Upper lobe of right lung (tissue), 1 donor: ENCODE measurements at regions not wholly inside any gene's neighbourhood (a gene's known extent, or its start where the extent isn't known, plus 50 kb on each side); places are given as distances from the start of the nearest gene placed in this dataset.
A peak's percentile ranks its signal among the peaks of the same experiment; 100 is the strongest.
"Not testable (repeated sequence)": the region's sequence is repeated elsewhere in the genome, so short reads cannot be mapped to it uniquely, and the experiment has no call there.

ENCODE experiments used
- ATAC-seq: fragments of 200-7000 bp; cut with Tn5 transposase; one replicate; pipeline ENCODE4 v1.9.1; 2020; ENCODE audit warnings: mild to moderate bottlenecking, moderate library complexity
- DNase-seq: peaks from one replicate; pipeline ENCODE4 v3.0.0-alpha.2; 2020
- H3K27ac ChIP-seq: fragments of 200-600 bp; one replicate; pipeline ENCODE4 v1.8.0; 2022
- H3K27me3 ChIP-seq: fragments of 200-600 bp; one replicate; pipeline ENCODE4 v1.8.0; 2022; ENCODE audit warnings: mild to moderate bottlenecking
- H3K36me3 ChIP-seq: fragments of 200-600 bp; one replicate; pipeline ENCODE4 v1.8.0; 2022
- H3K4me1 ChIP-seq: fragments of 200-600 bp; one replicate; pipeline ENCODE4 v1.8.0; 2022
- H3K4me3 ChIP-seq: fragments of 200-600 bp; one replicate; pipeline ENCODE4 v1.8.0; 2022; ENCODE audit warnings: mild to moderate bottlenecking
- H3K9me3 ChIP-seq: fragments of 200-600 bp; one replicate; pipeline ENCODE4 v1.8.0; 2022
- intact Hi-C: fragments of 100-400 bp; cut with DNase I; formaldehyde crosslinking; loops from one replicate; pipeline ENCODE4 v1.11.0; 2022
- TF ChIP-seq, protein P1 (sequence below): fragments of 200-600 bp; IDR thresholded peaks from one replicate; pipeline ENCODE4 v1.8.0; 2022; ENCODE audit warnings: antibody characterized with exemption
- donor health status: DM: no; HTN: yes; CAD: no; lungs with severe emphysema.

DNA sequence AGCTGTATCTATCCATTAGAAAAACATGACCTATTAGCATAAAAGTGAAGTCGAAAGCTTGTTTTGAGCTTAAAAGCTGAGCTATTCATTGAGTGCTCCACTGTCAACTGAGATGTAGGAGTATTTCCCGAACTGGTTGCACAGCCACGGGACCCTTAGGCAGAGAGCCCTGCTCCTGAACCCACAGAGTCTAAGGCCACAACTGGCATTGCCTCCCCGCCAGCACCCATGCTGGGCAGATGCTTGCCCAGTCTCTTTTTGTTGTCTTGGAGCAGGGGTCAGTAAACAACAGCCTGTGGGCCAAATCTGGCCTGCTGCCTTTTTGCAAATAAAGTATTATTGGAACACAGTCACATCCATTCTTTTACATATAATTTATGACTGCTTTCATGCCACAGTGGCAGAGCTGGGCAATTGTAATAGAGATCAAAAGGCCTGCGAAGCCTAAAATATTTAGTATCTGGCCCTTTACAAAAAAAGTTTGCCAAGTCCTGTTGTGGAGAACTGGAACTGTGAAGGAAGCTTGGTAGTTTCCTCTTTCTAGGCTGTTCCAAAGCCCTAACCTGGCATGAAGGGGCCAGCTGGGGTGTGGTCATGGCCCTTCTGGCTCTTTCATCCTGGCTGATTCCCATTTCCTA, 58.4 kb upstream of the WAPL start:
- Histone ChIP-seq H3K4me3 (no peak overlapping the region), H3K36me3 (no peaks in the 10 kb centered on the region), H3K27ac (no peak overlapping the region), H3K27me3 (no peaks in the 10 kb centered on the region), H3K9me3 (no peaks in the 10 kb centered on the region), H3K4me1 (peaks cover 2% of the 10 kb centered on the region)
- TF ChIP-seq, protein P1, sequence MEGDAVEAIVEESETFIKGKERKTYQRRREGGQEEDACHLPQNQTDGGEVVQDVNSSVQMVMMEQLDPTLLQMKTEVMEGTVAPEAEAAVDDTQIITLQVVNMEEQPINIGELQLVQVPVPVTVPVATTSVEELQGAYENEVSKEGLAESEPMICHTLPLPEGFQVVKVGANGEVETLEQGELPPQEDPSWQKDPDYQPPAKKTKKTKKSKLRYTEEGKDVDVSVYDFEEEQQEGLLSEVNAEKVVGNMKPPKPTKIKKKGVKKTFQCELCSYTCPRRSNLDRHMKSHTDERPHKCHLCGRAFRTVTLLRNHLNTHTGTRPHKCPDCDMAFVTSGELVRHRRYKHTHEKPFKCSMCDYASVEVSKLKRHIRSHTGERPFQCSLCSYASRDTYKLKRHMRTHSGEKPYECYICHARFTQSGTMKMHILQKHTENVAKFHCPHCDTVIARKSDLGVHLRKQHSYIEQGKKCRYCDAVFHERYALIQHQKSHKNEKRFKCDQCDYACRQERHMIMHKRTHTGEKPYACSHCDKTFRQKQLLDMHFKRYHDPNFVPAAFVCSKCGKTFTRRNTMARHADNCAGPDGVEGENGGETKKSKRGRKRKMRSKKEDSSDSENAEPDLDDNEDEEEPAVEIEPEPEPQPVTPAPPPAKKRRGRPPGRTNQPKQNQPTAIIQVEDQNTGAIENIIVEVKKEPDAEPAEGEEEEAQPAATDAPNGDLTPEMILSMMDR: no peak
- no peak for DNase-seq
- intact Hi-C loops: no loop called here
- ATAC-seq: peak; percentile 62

DNA sequence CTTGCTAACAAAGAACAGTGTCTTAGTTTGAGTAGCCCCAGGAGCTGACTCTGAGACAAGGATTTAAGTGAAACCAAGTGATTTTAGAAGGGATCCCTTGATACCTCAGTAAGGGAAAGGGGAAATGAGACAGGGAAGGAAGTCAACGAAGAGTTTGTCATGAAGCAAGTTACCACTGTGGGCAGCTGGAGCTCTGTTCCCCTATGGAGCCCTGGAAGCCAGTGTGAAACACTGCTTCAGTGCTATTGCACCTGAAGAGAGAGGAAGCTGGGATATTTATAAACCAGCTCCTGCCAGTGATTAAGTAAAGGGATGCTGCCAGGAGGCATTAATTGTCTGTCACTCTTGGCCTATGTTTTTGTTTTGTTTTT, 58.9 kb upstream of the WAPL start:
- Histone ChIP-seq H3K27me3 (no peaks in the 10 kb centered on the region), H3K4me3 (no peak overlapping the region), H3K27ac (no peak overlapping the region), H3K36me3 (no peaks in the 10 kb centered on the region), H3K4me1 (peaks cover 2% of the 10 kb centered on the region), H3K9me3 (no peaks in the 10 kb centered on the region)
- DNase-seq: no peak
- peak; percentile 80 for ATAC-seq
- intact Hi-C loops: no loop called here
- TF ChIP-seq, protein P1: no peak

DNA sequence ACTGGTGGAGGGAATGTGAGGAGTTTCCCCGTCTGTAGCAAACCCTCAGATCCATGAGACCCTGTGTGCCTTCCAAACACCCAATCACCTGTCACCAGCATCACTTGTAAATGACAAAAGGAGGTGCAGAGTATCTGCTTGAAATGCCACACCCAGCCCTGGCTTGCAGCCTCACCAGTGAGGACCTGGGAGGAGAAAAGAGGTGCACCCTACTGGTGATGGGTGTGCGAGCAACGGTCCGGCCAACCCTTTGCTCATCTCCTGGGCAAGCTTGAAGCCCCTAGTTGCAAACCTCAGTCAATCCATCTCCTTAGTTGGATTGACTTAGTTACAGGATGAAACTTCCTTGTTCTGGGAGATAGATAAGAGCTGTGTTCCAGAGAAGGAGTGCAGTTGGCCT, 62.4 kb upstream of the WAPL start:
- TF ChIP-seq, protein P1: no peak
- H3K4me3 ChIP-seq: no peak overlapping the region
- DNase-seq (no peak), ATAC-seq (no peak)
- H3K27me3 ChIP-seq: no peaks in the 10 kb centered on the region
- peaks cover 2% of the 10 kb centered on the region for H3K4me1 ChIP-seq
- intact Hi-C loops: no loop called here
- no peaks in the 10 kb centered on the region for H3K9me3 ChIP-seq
- H3K27ac ChIP-seq: no peak overlapping the region
- H3K36me3 ChIP-seq: no peaks in the 10 kb centered on the region

DNA sequence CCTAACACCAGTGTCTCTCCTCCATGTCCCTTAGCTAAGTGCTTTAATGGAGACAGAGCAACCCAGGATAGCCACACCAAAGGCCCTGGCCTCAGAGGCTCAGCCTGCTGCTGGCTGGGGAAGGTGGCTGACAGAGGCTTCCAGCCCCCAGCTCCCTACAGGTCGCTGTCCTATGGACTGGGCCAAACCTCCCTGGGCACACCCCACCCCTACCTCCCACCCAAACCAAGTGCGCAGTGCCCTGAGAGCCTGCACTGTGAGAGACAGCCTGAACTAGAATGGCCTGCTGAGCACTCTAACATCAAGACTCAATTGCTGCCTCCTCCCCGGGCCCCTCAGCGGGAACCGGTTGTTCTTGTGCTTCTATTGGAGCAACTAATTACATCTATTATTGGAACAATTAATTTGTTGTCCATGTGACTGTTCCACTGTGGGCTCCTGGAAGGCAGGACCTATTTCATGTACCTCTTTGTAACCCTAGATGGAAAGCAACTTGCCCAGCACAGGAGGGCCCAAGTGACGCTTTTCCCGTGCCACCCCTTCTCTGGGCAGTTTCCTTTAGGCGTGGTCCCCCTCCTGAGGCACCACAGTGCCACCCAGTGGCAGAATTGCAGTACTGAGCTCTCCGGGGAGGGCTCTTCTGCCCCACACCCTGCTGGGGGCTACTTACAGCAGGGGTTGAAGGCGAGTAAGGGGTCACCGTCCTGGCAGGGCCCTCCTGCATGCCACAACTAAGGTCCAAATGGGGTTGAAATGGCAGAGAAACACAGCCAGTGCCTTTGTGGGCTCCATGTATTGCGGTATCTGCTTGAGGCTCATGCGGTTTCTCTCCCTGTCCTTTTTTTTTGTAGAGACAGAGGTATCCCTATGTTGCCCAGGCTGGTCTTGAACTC, 63.7 kb upstream of the WAPL start:
- H3K4me3 ChIP-seq: no peak overlapping the region

DNA sequence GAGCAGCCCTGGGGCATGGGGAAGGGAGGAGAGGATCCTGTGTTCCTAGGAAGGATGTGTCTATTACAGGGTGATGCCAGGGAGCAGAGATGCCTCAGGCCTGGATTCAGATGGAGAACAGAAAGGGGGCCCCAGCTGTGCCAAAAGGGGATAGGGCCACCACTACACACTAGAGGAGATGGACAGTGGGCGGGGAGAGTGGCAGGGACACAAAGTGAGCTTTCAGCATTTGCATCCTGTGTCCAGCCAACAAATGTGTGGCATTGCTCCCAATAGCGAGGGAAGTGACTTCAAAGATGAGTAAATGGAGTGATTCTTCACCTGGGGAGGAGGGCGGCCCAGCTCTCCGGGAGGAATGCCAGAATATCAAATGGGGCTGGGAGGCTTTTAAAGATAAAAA, 64.9 kb upstream of the WAPL start:
- ATAC-seq: no peak
- Histone ChIP-seq H3K27ac (no peak overlapping the region), H3K36me3 (no peaks in the 10 kb centered on the region), H3K4me3 (no peak overlapping the region), H3K9me3 (no peaks in the 10 kb centered on the region), H3K4me1 (no peaks in the 10 kb centered on the region), H3K27me3 (no peaks in the 10 kb centered on the region)
- TF ChIP-seq, protein P1: no peak
- DNase-seq: no peak
- intact Hi-C loops: no loop called here

More for the DNA sequence above, 63.7 kb upstream of the WAPL start:
- ATAC-seq (peak; percentile 97), DNase-seq (peak; percentile 84)
- Histone ChIP-seq H3K27me3 (no peaks in the 10 kb centered on the region), H3K36me3 (no peaks in the 10 kb centered on the region), H3K27ac (no peak overlapping the region), H3K4me1 (peaks cover 2% of the 10 kb centered on the region), H3K9me3 (no peaks in the 10 kb centered on the region)
- intact Hi-C loops: no loop called here
- TF ChIP-seq, protein P1: peak; percentile 97

DNA sequence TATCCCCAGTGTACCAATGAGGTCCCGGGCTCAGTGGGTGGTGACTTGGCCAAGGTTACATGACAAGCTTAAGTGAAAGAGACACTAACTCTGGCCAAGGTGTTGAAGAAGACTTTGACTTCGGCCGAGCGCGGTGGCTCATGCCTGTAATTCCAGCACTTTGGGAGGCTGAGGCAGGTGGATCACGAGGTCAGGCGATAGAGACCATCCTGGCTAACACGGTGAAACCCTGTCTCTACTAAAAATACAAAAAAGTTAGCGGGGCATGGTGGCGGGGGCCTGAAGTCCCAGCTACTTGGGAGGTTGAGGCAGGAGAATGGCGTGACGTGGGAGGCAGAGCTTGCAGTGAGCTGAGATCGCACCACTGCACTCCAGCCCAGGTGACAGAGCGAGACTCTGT, 65.6 kb upstream of the OPN4 start:
- H3K4me1 ChIP-seq, DNase-seq, intact Hi-C loops: not testable (repeated sequence)

More for the DNA sequence above, 65.6 kb upstream of the OPN4 start:
- H3K27ac ChIP-seq, H3K27me3 ChIP-seq, H3K4me3 ChIP-seq, H3K36me3 ChIP-seq, H3K9me3 ChIP-seq, ATAC-seq: not testable (repeated sequence)
